GM03348 (cell line): ENCODE measurements at regions not wholly inside any gene's neighbourhood (a gene's known extent, or its start where the extent isn't known, plus 50 kb on each side); places are given as distances from the start of the nearest gene placed in this dataset.
A peak's percentile ranks its signal among the peaks of the same experiment; 100 is the strongest.
"Not testable (repeated sequence)": the region's sequence is repeated elsewhere in the genome, so short reads cannot be mapped to it uniquely, and the experiment has no call there.

ENCODE experiments used
- DNase-seq: peaks from one replicate; pipeline ENCODE4 v3.0.0; 2012; ENCODE audit warnings: low spot score

DNA sequence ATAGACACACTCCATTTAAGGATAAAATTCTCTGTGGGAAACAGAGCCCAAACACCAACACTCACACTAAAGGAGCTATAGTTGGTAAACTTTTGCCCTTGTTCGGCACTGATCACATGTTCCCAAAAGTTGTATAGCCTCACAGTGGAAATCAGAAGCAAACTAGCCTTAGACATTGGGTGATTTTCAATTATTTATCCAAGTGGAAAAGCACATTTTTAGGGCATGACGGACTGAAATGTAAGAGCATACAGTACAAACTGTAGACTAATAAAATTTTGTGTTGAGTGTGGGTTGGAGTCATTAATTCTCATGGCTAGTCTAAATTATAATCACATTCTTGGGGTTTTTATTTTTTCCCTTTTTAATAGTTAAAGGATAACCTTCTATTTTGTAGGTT is 202.4 kb downstream of the MOXD1 start:
- peak; percentile 27 for DNase-seq

DNA sequence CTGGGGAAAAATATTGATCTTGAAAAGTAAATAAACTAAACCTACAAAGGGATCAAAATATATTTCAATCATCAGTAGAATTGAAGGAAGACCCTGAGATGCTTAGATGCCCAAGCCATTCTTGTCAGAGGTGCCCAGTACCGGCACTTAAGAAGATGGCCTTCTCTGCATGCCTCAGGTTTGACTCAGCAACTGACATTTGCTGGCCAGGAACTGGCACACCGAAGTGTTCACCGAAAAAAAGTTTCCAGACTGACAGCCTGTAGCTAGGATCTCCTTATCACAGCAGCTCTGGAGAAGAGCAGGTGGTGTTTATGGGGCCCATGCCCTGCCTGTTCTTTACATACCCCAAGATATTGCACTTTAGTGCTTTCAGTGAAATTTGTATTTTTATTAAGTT is 203.2 kb downstream of the MOXD1 start:
- no peak for DNase-seq

DNA sequence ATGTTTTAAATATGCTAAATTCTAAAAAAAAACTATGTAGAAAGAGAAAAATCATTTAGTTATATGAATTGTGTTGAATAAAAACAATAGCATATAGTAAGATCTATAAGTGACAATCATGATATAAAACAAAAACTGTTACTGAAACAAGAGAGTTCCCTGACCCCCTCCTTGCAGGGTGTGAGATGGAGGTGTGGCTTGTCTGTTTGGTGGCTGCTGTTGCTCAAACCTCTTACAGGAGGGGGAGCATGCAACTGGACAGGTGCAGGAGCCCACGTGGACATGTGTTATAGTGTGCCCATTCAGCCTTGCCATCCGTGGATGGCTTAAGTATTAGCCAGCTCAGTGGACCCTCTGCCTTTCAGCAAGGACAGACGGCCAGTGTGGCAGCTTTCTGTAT is 206.7 kb downstream of the MOXD1 start:
- DNase-seq: no peak

DNA sequence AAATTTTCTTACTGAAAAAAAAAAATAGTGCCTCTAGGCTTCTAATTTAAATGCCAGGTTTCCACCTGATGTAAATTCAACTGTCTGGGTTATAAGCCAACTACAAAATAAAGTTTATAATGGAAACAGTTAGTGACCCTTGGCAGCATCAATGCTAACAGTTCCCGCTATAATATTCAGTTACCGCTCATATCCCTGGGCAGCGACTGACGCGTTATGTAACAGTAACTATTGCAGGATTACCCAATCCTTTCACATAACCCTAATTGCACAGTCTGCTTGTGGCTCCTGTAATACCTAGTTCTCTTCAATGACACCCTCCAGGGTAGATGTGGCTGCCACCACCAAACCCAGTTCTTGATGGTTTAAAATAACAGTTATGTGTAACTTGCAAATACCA is 208.6 kb downstream of the MOXD1 start:
- DNase-seq: no peak

DNA sequence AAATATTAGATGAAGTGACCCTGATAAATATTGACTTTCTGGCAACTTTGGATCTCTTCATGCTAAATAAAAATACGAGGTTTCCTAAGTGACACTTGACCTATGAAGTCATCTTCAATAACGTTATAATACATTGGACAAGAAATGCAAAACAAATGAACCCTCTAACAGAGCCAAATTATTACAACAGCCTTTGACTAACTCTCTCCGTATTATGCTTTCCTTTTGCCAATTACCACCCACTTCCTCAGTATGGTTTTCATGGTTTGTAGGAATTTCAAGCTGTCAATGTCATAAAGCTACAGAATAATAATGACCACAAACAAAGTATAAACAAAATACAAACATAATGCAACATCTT is 210.5 kb downstream of the MOXD1 start:
- peak; percentile 74 for DNase-seq

DNA sequence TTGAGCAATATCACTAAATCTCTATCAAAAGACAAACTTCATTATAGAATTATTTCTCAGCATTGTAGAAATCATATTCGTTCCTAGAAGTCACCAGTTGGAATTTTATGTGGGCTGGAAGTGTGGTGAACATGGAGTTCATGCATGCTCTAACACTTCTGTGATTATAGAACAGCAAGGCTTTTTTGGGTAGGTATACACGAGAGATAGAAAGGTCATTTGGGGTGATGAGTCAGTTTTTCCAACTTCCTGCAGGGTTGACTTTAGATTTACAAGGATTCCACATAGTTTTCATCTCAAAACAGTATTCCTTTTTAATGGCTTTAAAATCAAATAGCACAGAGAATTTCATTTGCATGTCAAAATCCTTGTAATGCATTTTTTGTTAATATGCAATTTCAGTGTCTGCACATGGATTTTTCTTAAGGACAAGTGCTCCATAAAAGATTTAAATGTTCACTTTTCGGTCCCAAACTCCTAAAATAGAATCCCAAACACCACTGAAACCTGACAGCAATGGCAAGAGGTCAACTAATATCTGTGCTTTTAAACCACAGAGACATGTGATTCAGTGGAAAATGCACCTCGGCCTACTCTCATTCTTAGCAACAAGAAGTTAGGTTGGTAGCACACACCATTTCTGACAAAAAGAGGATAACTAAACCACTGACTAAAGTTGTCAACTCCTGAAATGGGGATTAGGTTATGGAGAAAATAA is 211.0 kb downstream of the MOXD1 start:
- no peak for DNase-seq

DNA sequence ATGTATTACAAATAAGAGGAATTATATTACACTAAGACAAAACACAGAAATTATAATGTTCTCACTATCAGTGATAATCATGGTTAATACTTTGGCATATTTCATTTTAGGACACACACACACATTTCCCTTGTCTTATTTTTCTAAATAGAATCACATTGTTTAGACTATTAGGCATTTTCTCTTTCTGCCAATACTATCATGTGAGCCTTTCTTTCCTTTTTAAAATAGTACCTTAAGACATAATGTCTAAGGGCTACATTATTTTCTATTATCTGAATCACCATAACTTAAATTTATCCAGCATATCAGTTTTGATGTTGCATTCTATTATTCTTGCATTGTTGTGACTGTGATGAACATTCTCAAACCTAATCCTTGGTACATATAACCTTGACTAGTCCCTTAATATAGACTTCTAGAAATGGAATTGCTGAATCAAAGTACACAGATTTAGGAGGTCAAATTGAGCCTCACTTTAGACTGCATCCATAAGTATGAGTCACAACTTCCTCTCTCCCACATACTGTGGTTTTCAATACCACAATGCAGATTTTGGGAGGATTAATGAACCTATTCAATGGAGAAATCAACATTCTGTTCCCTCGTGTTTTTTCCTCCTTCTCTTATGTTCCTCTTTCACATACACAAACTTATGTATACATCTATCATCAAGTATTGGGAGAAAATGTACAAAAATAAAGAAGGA is 212.6 kb downstream of the MOXD1 start:
- DNase-seq: peak; percentile 77

DNA sequence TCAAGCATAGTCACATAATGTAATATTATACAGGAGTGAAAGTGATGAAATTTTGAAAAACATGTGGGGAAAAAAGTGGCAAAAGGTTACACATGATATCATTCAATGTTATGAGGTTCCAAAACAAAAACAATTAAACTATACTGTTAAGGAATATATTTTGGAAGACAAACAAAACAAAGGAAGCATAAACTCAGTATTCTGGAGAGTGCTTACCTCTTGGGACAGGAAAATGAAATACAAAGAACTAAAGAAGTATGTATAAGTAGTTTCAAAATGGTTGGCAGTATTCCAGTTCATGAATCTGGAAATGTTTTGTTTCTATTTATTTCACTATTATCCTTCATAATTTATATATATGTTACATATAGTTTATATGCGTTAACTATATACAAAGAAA is 213.5 kb downstream of the MOXD1 start:
- no peak for DNase-seq

DNA sequence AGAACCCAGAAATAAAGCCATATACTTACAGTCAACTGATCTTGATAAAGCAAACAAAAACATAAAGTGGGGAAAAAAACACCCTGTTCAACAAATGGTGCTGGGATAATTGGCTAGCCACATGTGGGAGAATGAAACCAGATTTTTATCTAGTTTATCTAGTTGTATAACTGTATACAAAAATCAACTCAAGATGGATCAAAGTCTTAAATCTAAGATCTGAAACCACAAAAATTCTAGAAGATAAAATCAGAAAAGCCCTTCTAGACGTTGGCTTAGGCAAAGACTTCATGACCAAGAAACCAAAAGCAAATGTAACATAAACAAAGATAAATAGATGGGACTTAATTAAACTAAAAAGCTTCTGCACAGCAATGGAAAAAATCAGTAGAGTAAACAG is 216.3 kb downstream of the MOXD1 start:
- DNase-seq: not testable (repeated sequence)

DNA sequence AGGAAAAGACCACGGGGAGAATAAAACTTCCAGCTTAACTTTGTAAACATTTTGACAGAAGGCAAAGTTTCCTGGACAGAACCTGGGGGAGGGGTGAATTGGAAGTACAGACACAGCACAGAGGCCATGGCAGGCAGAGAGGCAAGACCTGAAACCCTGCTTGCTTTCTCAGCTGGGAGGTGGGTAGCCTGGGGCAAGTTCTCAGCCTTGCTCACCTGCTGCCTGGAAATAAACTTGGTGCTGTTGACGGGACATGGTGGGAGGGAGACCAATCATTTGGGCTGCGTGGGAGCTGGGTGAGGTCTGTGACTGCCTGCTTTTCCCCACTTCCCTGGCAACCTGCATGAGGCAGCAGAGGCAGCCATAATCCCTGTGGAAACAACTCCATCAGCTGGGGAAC is 221.3 kb downstream of the MOXD1 start:
- no peak for DNase-seq

DNA sequence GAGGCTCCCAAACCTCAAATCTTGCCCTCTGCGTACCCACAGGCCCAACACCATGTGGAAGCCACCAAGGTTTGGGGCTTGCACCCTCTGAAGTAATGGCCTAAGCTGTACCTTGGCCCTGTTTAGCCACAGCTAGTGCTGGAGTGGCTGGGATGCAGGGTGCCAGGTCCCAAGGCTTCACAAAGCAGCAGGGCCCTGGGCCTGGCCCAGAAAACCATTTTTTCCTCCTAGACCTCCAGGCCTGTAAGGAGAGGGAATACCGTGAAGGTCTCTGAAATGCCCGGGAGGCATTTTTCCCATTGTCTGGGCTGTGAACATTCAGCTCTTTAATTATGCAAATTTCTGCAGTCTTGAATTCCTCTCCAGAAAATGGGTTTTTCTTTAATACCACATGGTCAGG is 223.7 kb upstream of the CCN2 start:
- no peak for DNase-seq

DNA sequence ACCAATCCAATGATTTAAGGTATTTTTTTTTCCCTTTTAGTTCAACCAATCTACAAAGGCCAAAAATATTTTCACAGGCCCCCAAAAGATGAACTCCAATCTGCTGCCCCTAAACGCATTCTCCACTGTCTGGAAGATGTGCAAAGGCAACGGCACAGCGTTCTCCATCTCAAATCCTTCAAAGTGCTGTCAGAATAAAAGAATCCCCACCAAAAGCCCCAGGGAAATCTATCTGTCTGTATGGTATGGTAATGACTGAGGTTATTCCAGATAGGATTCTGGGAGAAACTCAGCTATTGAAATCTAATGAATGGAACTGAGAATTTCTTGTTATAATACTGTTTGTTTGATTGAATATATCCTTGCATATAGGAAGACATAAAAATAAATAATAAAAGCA is 217.8 kb upstream of the CCN2 start:
- DNase-seq: no peak

DNA sequence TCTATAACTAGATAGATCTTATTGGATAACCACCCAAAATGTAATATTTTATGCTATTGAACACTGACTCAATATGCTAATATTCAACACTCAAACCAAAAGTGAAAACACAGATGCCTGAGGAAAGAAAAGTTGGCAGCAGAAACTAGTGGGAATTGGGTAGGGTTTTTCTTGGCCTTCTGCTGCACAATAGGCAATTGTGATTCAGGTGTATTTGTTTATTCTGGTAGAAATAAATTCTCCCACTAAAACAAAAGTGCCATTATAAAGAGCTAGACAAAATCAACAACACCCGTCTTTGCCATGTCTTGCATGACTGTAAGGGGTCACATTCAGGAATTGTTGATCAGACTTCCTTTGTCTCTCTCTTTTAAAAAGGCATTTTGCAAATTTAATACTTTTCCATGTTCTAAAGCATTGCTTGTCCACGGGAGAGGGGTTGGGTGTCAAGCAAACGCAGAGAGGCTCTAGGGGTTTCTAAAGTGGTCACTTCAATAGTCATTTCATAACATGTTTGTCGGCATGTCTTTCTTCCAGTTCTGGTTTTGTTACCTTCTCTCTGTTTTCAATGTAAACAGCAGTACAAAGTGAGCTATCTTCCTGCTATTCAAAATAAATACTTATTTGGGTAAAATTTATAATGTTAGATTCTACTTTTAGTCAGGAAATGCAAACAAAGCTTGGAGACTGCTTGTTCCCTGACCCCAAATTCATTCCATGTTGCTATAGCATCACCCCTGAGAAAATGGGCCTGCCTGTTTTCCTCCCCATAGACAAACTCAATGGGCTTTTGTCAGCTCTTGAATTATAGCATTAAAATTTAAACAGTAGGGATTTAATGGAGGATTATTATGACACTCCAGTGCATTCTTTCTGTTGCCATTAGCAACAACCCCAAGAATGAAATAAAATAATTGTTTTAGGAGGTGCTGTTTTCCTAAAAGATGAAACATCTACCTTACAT is 217.0 kb upstream of the CCN2 start:
- DNase-seq: no peak

DNA sequence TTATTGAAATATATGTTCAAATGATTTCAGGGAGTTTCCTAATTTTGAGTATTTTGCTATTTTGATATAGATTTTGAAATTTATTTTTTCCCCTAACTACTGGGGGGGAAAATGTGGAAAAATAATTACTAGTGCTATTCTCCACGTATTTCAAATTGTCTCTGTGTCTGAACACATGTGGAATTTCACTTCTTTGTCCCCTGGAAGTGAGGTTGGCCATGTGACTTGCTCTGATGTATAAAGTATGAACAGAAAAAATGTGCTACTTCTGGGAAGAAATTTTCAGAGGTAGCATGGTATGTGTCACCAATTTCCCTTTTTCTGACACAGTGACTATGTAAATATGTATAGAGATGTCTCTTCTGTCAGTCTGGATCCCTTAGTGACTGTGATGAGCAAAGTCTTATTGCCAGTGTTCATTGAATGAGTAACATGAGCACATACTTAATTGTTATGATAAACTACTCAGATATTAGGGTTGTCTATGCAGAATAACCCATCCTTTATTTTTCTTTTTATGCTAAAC is 215.4 kb upstream of the CCN2 start:
- no peak for DNase-seq

DNA sequence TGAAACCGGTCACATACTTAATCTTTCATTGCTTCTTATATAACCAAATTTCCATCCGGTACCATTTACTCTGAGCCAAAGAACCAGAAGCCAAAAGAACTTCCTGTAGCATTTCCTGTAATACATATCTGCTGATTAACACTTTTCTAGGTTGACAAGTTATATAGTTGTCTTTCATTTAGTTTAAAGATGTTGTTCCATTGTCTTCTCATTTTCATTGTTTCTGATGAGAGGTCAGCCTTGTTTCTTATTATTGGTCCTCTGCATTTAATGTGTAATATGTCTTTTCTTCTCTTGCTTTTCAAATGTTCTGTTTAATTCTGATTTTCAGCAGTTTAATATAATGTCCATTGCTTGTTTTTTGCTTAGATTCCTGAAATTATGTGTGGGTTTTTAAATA is 214.5 kb upstream of the CCN2 start:
- no peak for DNase-seq

DNA sequence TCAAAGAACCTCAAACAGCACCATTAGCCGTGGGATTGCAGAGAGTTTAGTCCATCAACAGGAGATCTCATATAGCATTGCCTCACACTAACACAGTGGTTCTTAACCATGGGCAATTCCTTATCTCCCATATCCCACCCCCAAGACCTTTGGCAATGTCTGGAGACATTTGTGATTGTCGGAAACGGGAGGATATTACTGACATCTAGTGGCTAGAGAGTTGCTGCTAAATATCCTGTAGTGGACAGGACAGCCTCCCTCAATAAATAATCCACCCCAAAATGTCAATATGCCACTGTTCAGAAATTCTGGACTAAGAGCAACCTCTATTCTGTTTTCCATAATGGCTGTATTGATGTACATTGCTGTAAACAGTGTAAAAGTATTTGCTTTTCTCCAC is 210.1 kb upstream of the CCN2 start:
- peak; percentile 35 for DNase-seq

DNA sequence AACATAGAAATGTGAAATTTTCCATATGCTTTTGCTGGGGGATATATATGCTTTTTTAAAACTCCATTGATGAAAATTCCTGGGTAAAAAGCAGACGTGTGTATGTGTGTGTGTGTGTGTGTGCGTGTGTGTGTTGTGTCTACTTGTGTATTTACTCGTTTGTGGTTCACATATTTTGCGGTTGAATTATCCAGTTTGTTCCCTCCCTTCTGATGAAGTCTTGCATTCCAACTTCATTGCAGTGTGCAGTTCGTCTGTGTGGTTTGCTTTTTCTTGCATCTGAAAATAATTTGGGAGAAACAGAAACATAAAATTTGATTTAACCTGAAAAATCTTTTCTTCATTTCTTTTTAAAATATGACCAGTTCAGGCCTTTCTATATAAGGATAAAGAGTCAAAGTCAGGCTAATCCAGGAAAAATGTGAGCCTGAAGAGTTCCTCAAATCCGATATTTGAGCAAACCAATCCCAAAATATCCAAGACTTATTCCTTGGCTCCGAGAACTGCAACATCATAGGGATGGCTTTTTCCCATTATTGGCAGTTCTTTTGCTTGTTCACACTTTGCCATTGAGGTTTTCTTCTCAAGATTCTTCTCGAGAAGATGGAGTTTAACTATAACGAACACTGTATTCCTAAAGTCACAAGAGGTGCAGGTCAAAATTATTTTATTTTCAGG is 202.2 kb upstream of the CCN2 start:
- peak; percentile 62 for DNase-seq

DNA sequence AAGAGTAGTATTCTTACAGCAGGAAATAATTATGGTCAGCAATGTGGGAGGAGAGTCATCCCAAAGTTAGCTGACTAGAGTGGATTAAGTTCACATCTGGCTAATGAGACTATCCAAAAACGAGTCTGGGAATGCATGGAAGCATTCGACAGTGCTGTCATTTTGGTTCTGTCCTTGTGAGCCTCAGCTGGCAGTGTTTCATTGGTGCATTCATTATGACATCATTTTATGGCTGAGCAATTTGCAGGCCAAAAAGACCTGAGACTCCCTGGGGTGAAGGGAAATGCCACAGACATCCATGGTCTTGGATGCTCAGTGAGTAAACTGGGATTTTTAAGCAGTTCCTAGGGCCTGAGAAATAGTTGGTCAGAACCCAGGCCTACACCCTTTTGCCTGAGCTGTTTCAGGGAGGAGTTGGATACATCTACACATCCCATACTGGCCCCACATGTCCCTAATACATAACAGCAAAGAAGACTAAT is 196.4 kb upstream of the CCN2 start:
- peak; percentile 77 for DNase-seq

DNA sequence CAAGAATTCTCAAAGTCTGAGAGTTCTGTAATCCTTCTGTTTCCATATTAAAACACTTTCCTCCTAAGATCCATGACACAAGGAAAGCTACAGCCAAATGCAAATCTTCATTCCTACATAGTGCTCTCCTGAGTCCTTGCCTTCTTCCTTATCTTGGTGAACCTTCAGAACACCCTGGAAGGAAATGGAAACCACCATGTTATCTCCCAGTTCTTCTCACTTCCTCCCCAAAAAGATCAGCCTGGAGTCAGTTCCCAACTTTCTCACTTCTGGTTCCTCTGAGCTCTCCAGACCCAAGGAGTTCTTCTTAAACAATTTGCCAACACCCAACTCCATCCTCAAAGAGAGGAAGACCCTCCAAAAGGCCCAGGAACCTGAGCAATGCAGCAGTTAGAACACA is 193.3 kb upstream of the CCN2 start:
- no peak for DNase-seq

DNA sequence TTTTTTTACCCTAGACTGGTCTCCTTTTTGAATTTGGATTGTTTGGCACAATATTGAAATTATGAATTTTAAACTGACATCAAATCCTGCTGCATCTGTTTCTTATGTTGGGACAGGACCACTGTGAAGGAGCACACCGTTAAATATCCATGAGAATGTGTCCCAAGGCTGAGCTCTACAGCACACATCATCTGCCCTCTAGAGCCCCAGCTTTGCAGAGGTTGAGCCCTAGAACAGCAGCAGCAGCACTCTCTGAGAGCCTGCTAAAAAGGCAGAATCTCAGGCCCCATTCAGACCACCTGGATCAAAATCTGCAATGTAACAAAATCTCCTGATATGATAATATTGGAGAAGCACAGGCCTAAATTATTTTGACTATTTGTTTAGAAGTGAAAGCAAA is 192.1 kb upstream of the CCN2 start:
- DNase-seq: no peak

DNA sequence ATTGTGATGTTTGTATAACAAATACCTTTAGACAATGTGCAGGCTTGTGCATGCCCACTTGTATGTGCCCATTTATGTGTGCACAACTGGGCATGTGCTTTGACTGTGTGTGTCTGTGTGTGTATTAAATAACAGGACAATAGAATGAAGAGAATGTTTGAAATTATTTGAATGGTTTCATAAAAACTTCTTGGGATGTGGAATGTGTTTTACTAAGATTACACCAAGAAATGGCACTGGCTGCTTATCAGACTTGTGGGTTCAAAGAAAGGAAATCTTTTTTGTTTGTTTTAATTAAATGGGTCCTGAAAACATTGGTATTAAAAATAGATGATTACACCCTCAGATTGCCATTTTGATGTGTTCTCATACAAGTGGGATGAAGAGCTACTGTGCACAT is 191.6 kb upstream of the CCN2 start:
- no peak for DNase-seq

DNA sequence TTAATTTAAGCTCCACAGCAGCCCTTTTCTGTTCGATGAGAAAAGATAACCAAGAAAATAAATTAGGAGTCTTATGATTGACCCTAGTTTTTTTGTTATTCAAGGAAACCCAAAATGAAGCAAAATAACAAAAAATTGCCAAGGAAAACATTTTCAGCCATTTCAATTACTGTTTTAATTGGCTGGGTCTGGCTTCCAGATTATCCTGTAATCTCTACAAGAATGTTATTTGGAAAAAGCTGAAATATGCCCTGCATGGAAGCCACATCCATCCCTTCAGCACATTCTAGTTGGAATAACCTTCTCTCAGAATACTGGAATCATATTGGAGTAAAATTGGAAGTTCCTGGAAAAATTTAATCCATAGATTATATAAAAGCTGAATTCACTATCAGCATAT is 191.1 kb upstream of the CCN2 start:
- DNase-seq: no peak
